ENCODE measurements at regions not wholly inside any gene's neighbourhood (a gene's known extent, or its start where the extent isn't known, plus 50 kb on each side); places are given as distances from the start of the nearest gene placed in this dataset.

GRCh38 chr3:120838441-120839091, 69.4 kb upstream of the STXBP5L start:
- CTCF ChIA-PET = no interaction called here
- intact Hi-C loops (cut with micrococcal nuclease; ENCODE audit: unreplicated experiment) = no loop called here
- DNase-seq = no peak
- Mint-ChIP-seq H3K27ac (ENCODE audit: unreplicated experiment) (no peak overlapping the region), H3K9me3 (ENCODE audit: low read depth, unreplicated experiment) (no peaks in the 10 kb centered on the region), H3K4me3 (ENCODE audit: low read depth, unreplicated experiment) (no peak overlapping the region), H3K36me3 (ENCODE audit: insufficient read depth, unreplicated experiment) (no peaks in the 10 kb centered on the region), H3K4me1 (ENCODE audit: low read depth, unreplicated experiment) (no peaks in the 10 kb centered on the region), H3K27me3 (ENCODE audit: unreplicated experiment) (peaks cover 1% of the 10 kb centered on the region)
- BruUV-seq (replicated peaks) = no TSS peak
- no peak for TF ChIP-seq CTCF (IDR thresholded peaks at IDR 0.05; ENCODE audit: unreplicated experiment)

- Mint-ChIP-seq H3K4me3 (ENCODE audit: low read depth, unreplicated experiment) (no peak overlapping the region), H3K4me1 (ENCODE audit: low read depth, unreplicated experiment) (no peaks in the 10 kb centered on the region), H3K27me3 (ENCODE audit: unreplicated experiment) (peaks cover 4% of the 10 kb centered on the region), H3K9me3 (ENCODE audit: low read depth, unreplicated experiment) (no peaks in the 10 kb centered on the region), H3K27ac (ENCODE audit: unreplicated experiment) (no peak overlapping the region), H3K36me3 (ENCODE audit: insufficient read depth, unreplicated experiment) (no peaks in the 10 kb centered on the region)
- no peak for TF ChIP-seq CTCF (IDR thresholded peaks at IDR 0.05; ENCODE audit: unreplicated experiment)
- BruUV-seq (replicated peaks) = no TSS peak
- intact Hi-C loops (cut with micrococcal nuclease; ENCODE audit: unreplicated experiment) = no loop called here
- CTCF ChIA-PET = no interaction called here
- no peak for DNase-seq
Measured at GRCh38 chr3:120839120-120839519, 68.9 kb upstream of the STXBP5L start.

GRCh38 chr3:120841264-120841663, 66.7 kb upstream of the STXBP5L start:
- CTCF ChIA-PET = no interaction called here
- Mint-ChIP-seq H3K27me3 (ENCODE audit: unreplicated experiment) (peaks cover 25% of the 10 kb centered on the region), H3K36me3 (ENCODE audit: insufficient read depth, unreplicated experiment) (no peaks in the 10 kb centered on the region), H3K9me3 (ENCODE audit: low read depth, unreplicated experiment) (no peaks in the 10 kb centered on the region), H3K27ac (ENCODE audit: unreplicated experiment) (no peak overlapping the region), H3K4me1 (ENCODE audit: low read depth, unreplicated experiment) (no peaks in the 10 kb centered on the region), H3K4me3 (ENCODE audit: low read depth, unreplicated experiment) (no peak overlapping the region)
- DNase-seq = no peak
- no TSS peak for BruUV-seq (replicated peaks)
- intact Hi-C loops (cut with micrococcal nuclease; ENCODE audit: unreplicated experiment) = no loop called here
- no peak for TF ChIP-seq CTCF (IDR thresholded peaks at IDR 0.05; ENCODE audit: unreplicated experiment)

GRCh38 chr3:120846073-120846472, 61.9 kb upstream of the STXBP5L start:
- H3K27ac Mint-ChIP-seq (ENCODE audit: unreplicated experiment) = no peak overlapping the region
- intact Hi-C loops (cut with micrococcal nuclease; ENCODE audit: unreplicated experiment) = no loop called here
- no TSS peak for BruUV-seq (replicated peaks)
- no peak overlapping the region for H3K4me3 Mint-ChIP-seq (ENCODE audit: low read depth, unreplicated experiment)
- no peak for DNase-seq
- H3K4me1 Mint-ChIP-seq (ENCODE audit: low read depth, unreplicated experiment) = no peaks in the 10 kb centered on the region
- H3K9me3 Mint-ChIP-seq (ENCODE audit: low read depth, unreplicated experiment) = no peaks in the 10 kb centered on the region
- H3K27me3 Mint-ChIP-seq (ENCODE audit: unreplicated experiment) = peaks cover 34% of the 10 kb centered on the region
- no peaks in the 10 kb centered on the region for H3K36me3 Mint-ChIP-seq (ENCODE audit: insufficient read depth, unreplicated experiment)
- no peak for TF ChIP-seq CTCF (IDR thresholded peaks at IDR 0.05; ENCODE audit: unreplicated experiment)
- CTCF ChIA-PET = interaction anchor here (0.9 kb wide), 1 partner anchor 1068 kb away, joined by 5 read pairs; no protein-coding TSS in a partner anchor

Data from Calu3 (cell line).